DOHH2 (cell line): ENCODE measurements at regions not wholly inside any gene's neighbourhood (a gene's known extent, or its start where the extent isn't known, plus 50 kb on each side); places are given as distances from the start of the nearest gene placed in this dataset.

Experiments used
- H3F3A ChIP-seq: fragments of 200-600 bp; sonication (generic), shearing (Covaris generic); 2 replicates; pipeline ENCODE4 v1.6.0; 2016; ENCODE audit warnings: antibody characterized with exemption, mild to moderate bottlenecking; ENCODE audit not compliant: control insufficient read depth, insufficient read depth
- H3K27ac ChIP-seq: fragments of 200-600 bp; sonication (generic); 2 replicates; pipeline ENCODE4 v1.5.1; 2014; ENCODE audit warnings: low read depth, mild to moderate bottlenecking, low read length, moderate library complexity
- H3K27me3 ChIP-seq: fragments of 200-600 bp; sonication (generic); 2 replicates; pipeline ENCODE4 v1.6.1; 2014; ENCODE audit warnings: mild to moderate bottlenecking, low read length, mixed read lengths; ENCODE audit not compliant: control insufficient read depth
- H3K36me3 ChIP-seq: fragments of 200-600 bp; sonication (generic); 2 replicates; pipeline ENCODE4 v1.6.1; 2014; ENCODE audit warnings: mild to moderate bottlenecking, low read length, moderate library complexity, mixed read lengths; ENCODE audit not compliant: control insufficient read depth
- H3K4me1 ChIP-seq: fragments of 200-600 bp; sonication (generic); 2 replicates; pipeline ENCODE4 v1.6.1; 2014; ENCODE audit warnings: mild to moderate bottlenecking, low read length, mixed read lengths; ENCODE audit not compliant: control insufficient read depth
- H3K4me2 ChIP-seq: fragments of 200-600 bp; sonication (generic); 2 replicates; pipeline ENCODE4 v1.6.0; 2014; ENCODE audit warnings: mild to moderate bottlenecking, low read length, moderate library complexity
- H3K4me3 ChIP-seq: fragments of 200-600 bp; sonication (generic); 2 replicates; pipeline ENCODE4 v1.5.1; 2014; ENCODE audit warnings: mild to moderate bottlenecking, low read length, mixed read lengths
- H3K79me2 ChIP-seq: fragments of 200-600 bp; sonication (generic); 2 replicates; pipeline ENCODE4 v1.6.1; 2014; ENCODE audit warnings: mild to moderate bottlenecking, low read length, mixed read lengths; ENCODE audit not compliant: control insufficient read depth
- H3K9me2 ChIP-seq: fragments of 200-600 bp; sonication (generic); replicated peaks from 2 replicates; pipeline ENCODE4 v1.6.1; 2014; ENCODE audit warnings: mild to moderate bottlenecking, low read length, mixed read lengths; ENCODE audit not compliant: control insufficient read depth
- H3K9me3 ChIP-seq: fragments of 200-600 bp; sonication (generic); 2 replicates; pipeline ENCODE4 v1.6.1; 2014; ENCODE audit warnings: antibody characterized with exemption, low read length, mixed read lengths; ENCODE audit not compliant: control insufficient read depth, insufficient read depth
- H4K20me1 ChIP-seq: fragments of 200-600 bp; sonication (generic); 2 replicates; pipeline ENCODE4 v1.6.0; 2014; ENCODE audit warnings: low read depth, mild to moderate bottlenecking, antibody characterized with exemption, low read length, moderate library complexity; ENCODE audit not compliant: control insufficient read depth, insufficient read depth
- CTCF ChIP-seq: fragments of 200-600 bp; sonication (generic); IDR thresholded peaks from one replicate; pipeline ENCODE4 v1.5.1; 2014; ENCODE audit warnings: antibody characterized with exemption, mild to moderate bottlenecking, low read depth, low read length; ENCODE audit not compliant: poor library complexity, severe bottlenecking
- EZH2phosphoT487 ChIP-seq: fragments of 200-600 bp; sonication (generic); IDR thresholded peaks from 2 replicates; pipeline ENCODE4 v1.6.1; 2017; ENCODE audit warnings: borderline replicate concordance, mild to moderate bottlenecking, antibody characterized with exemption, low read length, moderate library complexity, mixed read lengths

- no peak overlapping the region for H3K4me2 ChIP-seq
- no peaks in the 10 kb centered on the region for H3F3A ChIP-seq
- H3K4me3 ChIP-seq, result no peak overlapping the region
- H4K20me1 ChIP-seq, result no peaks in the 10 kb centered on the region
- no peaks in the 10 kb centered on the region for H3K4me1 ChIP-seq
- H3K27ac ChIP-seq, result no peak overlapping the region
- TF ChIP-seq EZH2phosphoT487, result no peak
- no peak for TF ChIP-seq CTCF
- H3K9me2 ChIP-seq, result no peaks in the 10 kb centered on the region
- no peaks in the 10 kb centered on the region for H3K36me3 ChIP-seq
- no peaks in the 10 kb centered on the region for H3K27me3 ChIP-seq
- H3K9me3 ChIP-seq, result no peaks in the 10 kb centered on the region
- no peaks in the 10 kb centered on the region for H3K79me2 ChIP-seq
Observed at GRCh38 chr1:67599085-67599484, 85.9 kb upstream of the GADD45A start.

GRCh38 chr1:67601539-67601938, 83.5 kb upstream of the GADD45A start:
- no peak for TF ChIP-seq EZH2phosphoT487
- no peak for TF ChIP-seq CTCF
- no peak overlapping the region for H3K27ac ChIP-seq
- no peaks in the 10 kb centered on the region for H3K9me2 ChIP-seq
- no peak overlapping the region for H3K4me3 ChIP-seq
- H3K4me1 ChIP-seq, result no peaks in the 10 kb centered on the region
- no peaks in the 10 kb centered on the region for H3K36me3 ChIP-seq
- no peaks in the 10 kb centered on the region for H3F3A ChIP-seq
- H3K79me2 ChIP-seq, result no peaks in the 10 kb centered on the region
- H3K9me3 ChIP-seq, result no peaks in the 10 kb centered on the region
- no peaks in the 10 kb centered on the region for H3K27me3 ChIP-seq
- no peak overlapping the region for H3K4me2 ChIP-seq
- H4K20me1 ChIP-seq, result no peaks in the 10 kb centered on the region

- no peaks in the 10 kb centered on the region for H3K79me2 ChIP-seq
- H3K9me3 ChIP-seq, result no peaks in the 10 kb centered on the region
- H3K9me2 ChIP-seq, result no peaks in the 10 kb centered on the region
- no peak overlapping the region for H3K4me2 ChIP-seq
- H3F3A ChIP-seq, result no peaks in the 10 kb centered on the region
- H3K27me3 ChIP-seq, result no peaks in the 10 kb centered on the region
- TF ChIP-seq CTCF (no peak), EZH2phosphoT487 (no peak)
- H3K4me3 ChIP-seq, result no peak overlapping the region
- no peak overlapping the region for H3K27ac ChIP-seq
- H4K20me1 ChIP-seq, result no peaks in the 10 kb centered on the region
- no peaks in the 10 kb centered on the region for H3K36me3 ChIP-seq
- no peaks in the 10 kb centered on the region for H3K4me1 ChIP-seq
Observed at GRCh38 chr1:67601955-67602354, 83.0 kb upstream of the GADD45A start.

GRCh38 chr1:67604778-67605177, 80.2 kb upstream of the GADD45A start:
- no peak overlapping the region for H3K4me3 ChIP-seq
- no peaks in the 10 kb centered on the region for H3K36me3 ChIP-seq
- no peak overlapping the region for H3K4me2 ChIP-seq
- no peaks in the 10 kb centered on the region for H3K27me3 ChIP-seq
- no peak overlapping the region for H3K27ac ChIP-seq
- H3K9me3 ChIP-seq, result no peaks in the 10 kb centered on the region
- no peaks in the 10 kb centered on the region for H4K20me1 ChIP-seq
- no peaks in the 10 kb centered on the region for H3F3A ChIP-seq
- no peak for TF ChIP-seq EZH2phosphoT487
- no peak for TF ChIP-seq CTCF
- H3K4me1 ChIP-seq, result no peaks in the 10 kb centered on the region
- no peaks in the 10 kb centered on the region for H3K9me2 ChIP-seq
- no peaks in the 10 kb centered on the region for H3K79me2 ChIP-seq
